Amygdala (tissue), 56 donors: ENCODE measurements at regions not wholly inside any gene's neighbourhood (a gene's known extent, or its start where the extent isn't known, plus 50 kb on each side); places are given as distances from the start of the nearest gene placed in this dataset.

Experiments used
- DNase-seq, 56 donors: peaks; one replicate each; lab custom pipeline; 2025; lab: John Stamatoyannopoulos, UW

- DNase-seq: no peak
Observed at GRCh38 chr5:107092695-107093094, 578.0 kb downstream of the EFNA5 start.

DNA sequence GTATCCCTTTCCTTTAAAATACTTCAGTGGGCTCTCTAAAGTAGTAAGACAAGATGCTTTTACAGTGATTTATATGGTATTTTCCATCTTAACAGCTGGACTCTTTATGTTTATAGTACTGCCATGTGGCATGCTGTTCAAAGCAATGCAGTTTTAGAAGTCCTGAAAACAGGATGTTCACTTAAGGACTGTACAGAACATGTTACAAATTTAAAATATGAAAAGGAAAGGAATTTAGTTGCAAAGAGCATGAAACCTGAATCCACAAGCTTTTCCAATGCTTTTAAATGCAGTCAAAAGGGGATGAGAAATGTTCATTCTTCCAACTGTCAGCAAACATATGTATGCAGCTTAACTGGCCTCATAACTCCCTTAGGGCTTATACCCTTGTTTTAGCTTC, 580.2 kb downstream of the EFNA5 start:
- no peak for DNase-seq

GRCh38 chr5:107088907-107089306, 581.8 kb downstream of the EFNA5 start:
- DNase-seq: no peak

- no peak for DNase-seq
Observed at GRCh38 chr5:107085572-107085971, 585.2 kb downstream of the EFNA5 start.

DNA sequence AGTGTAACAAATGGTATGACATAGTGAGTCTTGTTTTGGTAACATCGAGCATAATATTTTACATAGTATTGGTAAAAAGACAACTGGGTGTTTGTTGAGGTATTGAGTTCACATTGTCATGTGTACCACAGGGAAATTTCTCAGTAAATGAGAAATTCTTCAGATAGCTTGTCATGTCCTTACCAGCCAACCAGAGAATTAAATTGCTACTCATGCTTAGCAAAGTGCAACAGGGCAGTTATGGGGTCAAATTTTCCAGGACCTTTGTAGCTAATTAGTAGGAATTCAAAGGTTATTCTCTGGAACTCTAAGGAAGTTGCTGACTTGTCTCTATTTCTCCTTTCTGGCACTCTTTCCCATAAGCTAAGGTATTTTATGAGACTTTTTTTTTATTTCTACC, 595.7 kb downstream of the EFNA5 start:
- DNase-seq: no peak

DNA sequence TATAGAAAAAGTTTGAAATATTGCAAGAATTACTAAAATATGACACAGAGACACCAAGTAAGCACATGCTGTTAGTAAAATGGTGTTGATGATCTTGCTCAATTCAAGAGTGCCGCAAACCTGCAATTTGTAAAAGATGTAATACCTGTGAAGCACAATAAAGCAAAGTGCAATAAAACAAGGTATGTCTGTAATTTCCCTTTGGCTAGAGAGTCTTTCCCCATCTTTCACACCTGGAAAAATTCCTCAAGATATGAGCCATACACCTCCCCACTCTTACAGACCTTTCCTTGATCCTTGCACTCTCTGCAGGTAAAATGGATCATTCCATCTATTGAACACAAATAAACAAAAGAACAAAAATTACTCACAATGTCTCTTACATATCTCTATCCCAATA, 597.8 kb downstream of the EFNA5 start:
- DNase-seq: no peak

- DNase-seq: no peak
Observed at GRCh38 chr5:107072440-107072839, 598.3 kb downstream of the EFNA5 start.

- DNase-seq: no peak
Observed at GRCh38 chr5:107068782-107069181, 602.0 kb downstream of the EFNA5 start.

DNA sequence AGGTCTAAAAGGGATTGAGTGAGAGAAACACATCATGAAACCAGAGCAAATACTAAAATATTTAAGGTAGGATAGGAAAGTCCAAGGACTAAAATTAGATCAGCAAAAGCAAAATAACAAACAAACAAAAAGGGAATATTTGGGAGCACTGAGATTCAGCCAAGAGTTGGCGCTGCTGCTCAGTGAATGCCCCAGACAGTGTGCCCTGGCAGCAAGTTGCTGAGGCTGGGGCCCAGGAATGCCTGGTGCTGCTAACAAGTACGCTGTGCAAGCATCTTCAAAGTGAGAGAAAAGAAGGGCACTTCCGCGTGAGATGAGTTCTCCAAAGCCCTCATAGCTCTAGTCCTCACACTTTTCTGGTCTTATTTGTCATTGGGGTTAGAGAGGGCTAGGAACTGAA, 603.3 kb downstream of the EFNA5 start:
- DNase-seq: peak in 47 of 56 donors; percentile 0 to 69 (median 16)

DNA sequence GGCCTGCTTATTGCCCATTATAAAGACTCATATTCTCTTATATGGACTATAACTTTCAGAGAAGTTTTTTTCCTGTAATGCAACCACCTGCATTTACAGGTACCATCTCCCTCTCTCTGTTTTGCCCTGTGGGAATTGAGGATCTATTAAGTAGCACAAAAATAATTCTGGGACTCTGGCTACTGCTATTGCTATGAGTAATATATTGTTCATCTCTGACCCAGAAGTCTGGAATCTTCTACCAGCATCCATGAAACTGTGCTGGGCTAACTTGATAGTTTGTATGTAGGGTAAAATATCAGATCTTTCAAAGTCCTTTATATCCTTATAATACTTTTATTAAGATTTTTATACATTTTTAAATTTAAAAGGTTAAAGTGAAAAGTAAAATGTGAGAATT, 607.2 kb downstream of the EFNA5 start:
- no peak for DNase-seq

DNA sequence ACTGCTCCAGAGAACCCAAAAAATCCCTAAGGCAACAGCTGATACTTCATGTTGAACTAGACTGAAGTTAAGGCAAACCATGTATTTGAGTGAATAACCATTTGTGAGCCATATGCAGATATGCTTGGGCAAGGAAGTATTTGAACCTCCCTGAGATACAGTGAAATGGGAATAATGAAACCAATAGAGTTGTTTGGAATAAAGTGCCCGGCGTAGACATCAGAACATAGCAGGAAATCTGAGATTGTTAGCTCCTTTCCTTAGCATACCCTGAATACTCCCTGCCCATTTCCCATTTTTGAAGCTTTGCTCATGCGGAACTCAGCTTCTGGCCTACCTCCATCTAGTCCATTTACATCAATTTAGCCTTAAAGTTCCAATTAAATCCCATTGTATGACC, 611.9 kb downstream of the EFNA5 start:
- DNase-seq: no peak

DNA sequence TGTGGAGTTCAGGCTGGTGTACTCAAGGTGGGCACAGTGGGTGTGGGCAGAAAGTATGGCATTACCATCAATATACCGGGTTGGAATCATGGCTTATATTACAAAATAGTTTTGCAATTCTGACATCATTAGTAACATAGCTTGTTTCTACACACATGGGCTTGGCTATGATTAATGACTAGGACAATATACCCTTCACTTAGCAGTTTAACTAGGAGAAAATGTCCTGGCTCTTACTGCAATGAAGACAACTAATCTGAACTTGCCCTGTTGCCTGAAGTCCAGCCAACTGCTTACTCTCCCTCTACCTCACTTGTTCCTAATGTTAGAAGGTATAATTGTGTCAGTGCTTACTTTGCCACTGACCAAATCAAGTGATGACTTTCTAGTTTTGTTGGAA, 612.5 kb downstream of the EFNA5 start:
- DNase-seq: no peak

GRCh38 chr5:107056278-107056677, 614.5 kb downstream of the EFNA5 start:
- DNase-seq: no peak

GRCh38 chr5:107047048-107047447, 623.7 kb downstream of the EFNA5 start:
- no peak for DNase-seq

- DNase-seq: no peak
Observed at GRCh38 chr5:107043665-107044064, 627.1 kb downstream of the EFNA5 start.

DNA sequence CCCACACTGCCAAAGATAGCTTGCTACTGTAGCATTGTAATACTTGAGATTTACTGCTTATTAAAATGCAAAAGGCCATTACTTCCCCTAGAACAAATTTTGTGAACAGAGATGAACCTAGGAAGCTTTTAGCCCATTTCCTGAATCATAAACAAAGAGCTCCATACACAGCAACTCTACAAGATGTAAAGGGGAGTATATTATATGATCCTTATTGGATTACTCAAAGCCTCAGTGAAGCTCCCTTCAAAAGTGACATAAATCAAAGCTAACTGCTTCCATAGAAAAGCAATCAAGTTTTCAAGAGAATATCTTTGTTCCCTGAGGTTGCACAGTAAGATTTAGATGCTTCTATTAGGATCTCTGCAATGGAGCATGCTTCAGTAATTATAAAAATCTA, 629.8 kb downstream of the EFNA5 start:
- DNase-seq: no peak

- DNase-seq: no peak
Observed at GRCh38 chr5:107032629-107033028, 638.1 kb downstream of the EFNA5 start.

DNA sequence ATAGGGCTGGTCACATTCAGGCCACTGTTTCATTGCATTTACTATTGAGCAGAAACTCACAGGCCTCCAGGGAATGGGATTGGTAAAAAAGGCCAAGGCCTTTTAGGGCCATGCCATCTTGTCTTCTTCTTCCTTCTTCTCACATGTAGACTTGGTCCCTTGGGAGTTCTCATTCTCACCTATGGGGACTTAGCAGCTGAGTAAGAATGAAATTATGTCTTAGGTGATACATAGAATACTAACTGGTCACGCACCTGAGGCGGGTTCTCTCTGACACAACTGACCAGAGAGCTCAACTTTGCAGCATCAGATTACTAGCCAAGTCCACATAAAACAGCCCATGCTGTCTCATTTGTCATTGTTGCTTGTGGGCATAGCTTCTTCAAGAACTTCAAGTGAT, 641.8 kb downstream of the EFNA5 start:
- no peak for DNase-seq

- DNase-seq: no peak
Observed at GRCh38 chr5:107025712-107026497, 644.8 kb downstream of the EFNA5 start.

DNA sequence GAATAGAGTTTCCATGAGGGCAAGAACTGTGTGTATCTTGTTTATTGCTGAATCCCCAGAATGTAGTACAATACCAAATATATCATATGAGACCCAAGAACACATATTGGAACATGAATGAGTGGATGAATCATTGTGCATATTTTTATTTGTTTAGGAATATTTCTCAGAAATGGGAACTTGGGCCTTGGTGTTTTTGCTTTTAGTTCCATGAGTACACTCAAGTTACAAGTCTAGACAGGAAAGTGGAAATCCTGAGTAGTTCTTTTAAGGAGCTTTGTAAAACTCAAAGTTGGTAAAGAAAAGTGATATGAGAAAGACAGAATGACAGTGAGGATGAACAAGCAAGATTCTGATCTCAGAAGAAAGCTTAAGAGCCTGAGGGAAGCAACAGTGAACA, 647.0 kb downstream of the EFNA5 start:
- DNase-seq: no peak

DNA sequence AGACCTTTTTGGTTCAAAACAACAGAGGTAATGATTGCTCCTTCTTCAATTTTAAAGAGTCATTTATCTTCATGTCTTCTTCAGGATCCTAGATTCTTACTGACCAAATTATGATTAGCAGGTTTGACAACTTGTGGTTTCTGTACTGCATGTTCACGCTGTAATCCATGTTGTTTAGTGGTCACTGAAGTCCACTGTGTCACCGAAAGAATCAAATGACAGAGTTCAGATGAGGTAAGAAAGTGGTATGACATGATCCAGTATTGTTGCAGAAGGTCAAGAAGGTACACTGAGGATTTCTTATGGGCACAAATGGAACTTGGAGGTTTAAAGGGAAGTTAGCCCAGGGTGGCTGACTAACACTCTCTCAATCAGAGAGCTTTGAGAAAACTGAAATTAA, 649.2 kb downstream of the EFNA5 start:
- DNase-seq: no peak

DNA sequence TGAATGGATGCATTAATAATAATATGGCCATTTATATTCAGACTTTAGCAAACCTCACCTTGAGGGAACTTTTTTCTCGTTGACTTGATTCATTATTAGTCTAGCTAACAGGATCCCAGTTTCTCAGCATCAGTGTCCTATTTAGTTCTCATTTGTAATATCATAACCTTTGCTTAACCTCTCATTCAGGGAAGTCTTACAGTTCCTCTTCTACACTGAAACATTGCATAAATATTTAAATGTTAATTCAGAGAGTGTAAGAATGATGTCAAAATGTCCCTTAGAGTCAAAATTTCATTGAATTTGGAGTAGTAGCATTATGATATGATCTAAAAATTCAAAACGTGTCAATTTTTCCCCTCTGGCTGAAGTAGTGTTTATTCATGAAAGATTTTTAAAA, 650.1 kb downstream of the EFNA5 start:
- DNase-seq: no peak

DNA sequence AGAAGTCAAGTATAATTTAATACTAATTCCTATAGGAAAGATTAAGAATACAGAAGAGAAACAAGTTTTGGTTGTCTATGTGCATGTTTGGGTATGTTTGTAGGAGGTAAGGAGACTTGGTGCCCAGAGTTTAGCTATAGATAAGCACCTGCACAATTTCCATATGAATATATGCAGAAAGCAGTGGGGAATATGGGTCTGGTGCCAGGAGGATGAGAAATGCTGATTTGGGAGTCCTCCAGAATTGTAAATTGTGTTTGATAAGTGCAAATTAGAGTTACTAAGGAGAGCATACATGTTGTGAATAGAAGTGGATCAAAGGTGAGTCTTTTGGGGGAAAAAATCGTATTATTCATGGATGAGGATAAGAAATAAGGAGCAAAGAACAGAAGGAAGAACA, 653.1 kb downstream of the EFNA5 start:
- DNase-seq: no peak
